Neural progenitor cell (in vitro differentiated cells): ENCODE measurements at regions not wholly inside any gene's neighbourhood (a gene's known extent, or its start where the extent isn't known, plus 50 kb on each side); places are given as distances from the start of the nearest gene placed in this dataset.
"Not testable (repeated sequence)": the region's sequence is repeated elsewhere in the genome, so short reads cannot be mapped to it uniquely, and the experiment has no call there.

Source experiments
- DNase-seq: peaks from one replicate; pipeline ENCODE4 v3.0.0-alpha.2; 2016; ENCODE audit warnings: low spot score
- H2AFZ ChIP-seq: fragments of 200-600 bp; sonication (generic); replicated peaks from 2 replicates; pipeline ENCODE4 v1.6.1; 2016; ENCODE audit warnings: antibody characterized with exemption
- H3F3A ChIP-seq: fragments of 200-600 bp; sonication (generic); 2 replicates; pipeline ENCODE4 v1.6.1; 2016; ENCODE audit warnings: antibody characterized with exemption, low read depth
- H3K27ac ChIP-seq: fragments of 200-600 bp; sonication (generic); 2 replicates; pipeline ENCODE4 v1.5.1; 2016; ENCODE audit warnings: mild to moderate bottlenecking
- H3K27me3 ChIP-seq: fragments of 200-600 bp; sonication (generic); 2 replicates; pipeline ENCODE4 v1.6.1; 2016; ENCODE audit warnings: mild to moderate bottlenecking, moderate library complexity
- H3K36me3 ChIP-seq: fragments of 200-600 bp; sonication (generic); 2 replicates; pipeline ENCODE4 v1.5.1; 2016
- H3K4me1 ChIP-seq: fragments of 200-600 bp; sonication (generic); 2 replicates; pipeline ENCODE4 v1.6.1; 2016; ENCODE audit warnings: mixed run types
- H3K4me2 ChIP-seq: fragments of 200-600 bp; sonication (generic); 2 replicates; pipeline ENCODE4 v1.6.1; 2016
- H3K4me3 ChIP-seq: fragments of 200-600 bp; sonication (generic); 2 replicates; pipeline ENCODE4 v1.5.1; 2016
- H3K79me2 ChIP-seq: fragments of 200-600 bp; sonication (generic); 2 replicates; pipeline ENCODE4 v1.6.1; 2016; ENCODE audit warnings: low read depth
- H3K9ac ChIP-seq: fragments of 200-600 bp; sonication (generic); 2 replicates; pipeline ENCODE4 v1.6.1; 2016
- H3K9me3 ChIP-seq: fragments of 200-600 bp; sonication (generic); 2 replicates; pipeline ENCODE4 v1.5.1; 2016; ENCODE audit warnings: low read depth
- H4K20me1 ChIP-seq: fragments of 200-600 bp; sonication (generic); 2 replicates; pipeline ENCODE4 v1.6.1; 2016; ENCODE audit warnings: low read depth
- H3K27ac Mint-ChIP-seq: 3 replicates; pipeline ENCODE4 v1.8.0; 2021; ENCODE audit warnings: mixed read lengths
- H3K27me3 Mint-ChIP-seq: 2 replicates; pipeline ENCODE4 v1.8.0; 2022; ENCODE audit warnings: low read depth, mild to moderate bottlenecking, inconsistent platforms, moderate library complexity, mixed read lengths; ENCODE audit not compliant: insufficient read depth
- H3K36me3 Mint-ChIP-seq: 3 replicates; pipeline ENCODE4 v1.8.0; 2021; ENCODE audit warnings: mixed read lengths
- H3K4me1 Mint-ChIP-seq: 3 replicates; pipeline ENCODE4 v1.8.0; 2021; ENCODE audit warnings: mixed read lengths
- H3K4me3 Mint-ChIP-seq: 3 replicates; pipeline ENCODE4 v1.8.0; 2021; ENCODE audit warnings: mild to moderate bottlenecking, moderate library complexity, mixed read lengths
- H3K9me3 Mint-ChIP-seq: 3 replicates; pipeline ENCODE4 v1.8.0; 2020; ENCODE audit warnings: mixed read lengths
- EZH2 ChIP-seq: fragments of 200-600 bp; sonication (generic); IDR thresholded peaks from 2 replicates; pipeline ENCODE4 v1.6.1; 2017; ENCODE audit warnings: antibody characterized with exemption, mild to moderate bottlenecking, moderate library complexity
- EZH2phosphoT487 ChIP-seq: fragments of 200-600 bp; sonication (generic); IDR thresholded peaks from 2 replicates; pipeline ENCODE4 v1.6.1; 2017; ENCODE audit warnings: antibody characterized with exemption
- TF ChIP-seq, protein P1 (sequence below): fragments of 200-600 bp; sonication (generic); IDR thresholded peaks from 2 replicates; pipeline ENCODE4 v1.5.1; 2017; ENCODE audit warnings: antibody characterized with exemption, mild to moderate bottlenecking

- H3K27ac Mint-ChIP-seq: peak overlapping the region; percentile 53
- peaks cover 30% of the 10 kb centered on the region for H3K4me1 ChIP-seq
- TF ChIP-seq, protein P1, sequence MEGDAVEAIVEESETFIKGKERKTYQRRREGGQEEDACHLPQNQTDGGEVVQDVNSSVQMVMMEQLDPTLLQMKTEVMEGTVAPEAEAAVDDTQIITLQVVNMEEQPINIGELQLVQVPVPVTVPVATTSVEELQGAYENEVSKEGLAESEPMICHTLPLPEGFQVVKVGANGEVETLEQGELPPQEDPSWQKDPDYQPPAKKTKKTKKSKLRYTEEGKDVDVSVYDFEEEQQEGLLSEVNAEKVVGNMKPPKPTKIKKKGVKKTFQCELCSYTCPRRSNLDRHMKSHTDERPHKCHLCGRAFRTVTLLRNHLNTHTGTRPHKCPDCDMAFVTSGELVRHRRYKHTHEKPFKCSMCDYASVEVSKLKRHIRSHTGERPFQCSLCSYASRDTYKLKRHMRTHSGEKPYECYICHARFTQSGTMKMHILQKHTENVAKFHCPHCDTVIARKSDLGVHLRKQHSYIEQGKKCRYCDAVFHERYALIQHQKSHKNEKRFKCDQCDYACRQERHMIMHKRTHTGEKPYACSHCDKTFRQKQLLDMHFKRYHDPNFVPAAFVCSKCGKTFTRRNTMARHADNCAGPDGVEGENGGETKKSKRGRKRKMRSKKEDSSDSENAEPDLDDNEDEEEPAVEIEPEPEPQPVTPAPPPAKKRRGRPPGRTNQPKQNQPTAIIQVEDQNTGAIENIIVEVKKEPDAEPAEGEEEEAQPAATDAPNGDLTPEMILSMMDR: no peak
- TF ChIP-seq EZH2 (no peak), EZH2phosphoT487 (no peak)
- H3K79me2 ChIP-seq: no peaks in the 10 kb centered on the region
- H3K9me3 Mint-ChIP-seq: peaks cover 20% of the 10 kb centered on the region
- peaks cover 16% of the 10 kb centered on the region for H3F3A ChIP-seq
- H3K9ac ChIP-seq: no peak overlapping the region
- no peak overlapping the region for H3K27ac ChIP-seq
- H3K4me3 Mint-ChIP-seq: no peak overlapping the region
- peaks cover 15% of the 10 kb centered on the region for H3K27me3 Mint-ChIP-seq
- no peak overlapping the region for H2AFZ ChIP-seq
- H3K4me1 Mint-ChIP-seq: peaks cover 60% of the 10 kb centered on the region
- H3K36me3 Mint-ChIP-seq: no peaks in the 10 kb centered on the region
- no peak overlapping the region for H3K4me3 ChIP-seq
- no peak for DNase-seq
- H4K20me1 ChIP-seq: peaks cover 6% of the 10 kb centered on the region
- no peaks in the 10 kb centered on the region for H3K27me3 ChIP-seq
- no peak overlapping the region for H3K4me2 ChIP-seq
- H3K9me3 ChIP-seq: no peaks in the 10 kb centered on the region
- no peaks in the 10 kb centered on the region for H3K36me3 ChIP-seq
These were observed 261.5 kb downstream of the MYCN start for GRCh38 chr2:16201848-16202247.

GRCh38 chr2:16200554-16201193 is 260.3 kb downstream of the MYCN start:
- H3K27me3 ChIP-seq: no peaks in the 10 kb centered on the region
- no peak overlapping the region for H3K4me2 ChIP-seq
- no peak for TF ChIP-seq EZH2phosphoT487
- TF ChIP-seq, protein P1: no peak
- no peak for TF ChIP-seq EZH2
- peaks cover 27% of the 10 kb centered on the region for H3K4me1 ChIP-seq
- H3K9ac ChIP-seq: no peak overlapping the region
- Mint-ChIP-seq H3K27me3 (peaks cover 10% of the 10 kb centered on the region), H3K4me1 (peaks cover 61% of the 10 kb centered on the region), H3K36me3 (no peaks in the 10 kb centered on the region), H3K27ac (peak overlapping the region; percentile 89), H3K9me3 (peaks cover 17% of the 10 kb centered on the region), H3K4me3 (peak overlapping the region; percentile 18)
- H3K36me3 ChIP-seq: no peaks in the 10 kb centered on the region
- no peaks in the 10 kb centered on the region for H3K79me2 ChIP-seq
- peaks cover 6% of the 10 kb centered on the region for H4K20me1 ChIP-seq
- DNase-seq: no peak
- no peak overlapping the region for H3K27ac ChIP-seq
- H3K9me3 ChIP-seq: no peaks in the 10 kb centered on the region
- no peak overlapping the region for H2AFZ ChIP-seq
- no peak overlapping the region for H3K4me3 ChIP-seq
- H3F3A ChIP-seq: peaks cover 16% of the 10 kb centered on the region

- H3K4me3 Mint-ChIP-seq: peak overlapping the region; percentile 18
- H3K9ac ChIP-seq: no peak overlapping the region
- peak overlapping the region; percentile 47 for H3K27ac Mint-ChIP-seq
- H3K4me3 ChIP-seq: no peak overlapping the region
- peaks cover 20% of the 10 kb centered on the region for H3K4me1 ChIP-seq
- DNase-seq: no peak
- H3K27me3 ChIP-seq: no peaks in the 10 kb centered on the region
- peaks cover 16% of the 10 kb centered on the region for H3K9me3 Mint-ChIP-seq
- H3K9me3 ChIP-seq: no peaks in the 10 kb centered on the region
- no peaks in the 10 kb centered on the region for H3K36me3 Mint-ChIP-seq
- H3K4me1 Mint-ChIP-seq: peaks cover 60% of the 10 kb centered on the region
- peaks cover 6% of the 10 kb centered on the region for H4K20me1 ChIP-seq
- peaks cover 11% of the 10 kb centered on the region for H3F3A ChIP-seq
- H3K4me2 ChIP-seq: no peak overlapping the region
- H3K36me3 ChIP-seq: no peaks in the 10 kb centered on the region
- TF ChIP-seq EZH2: no peak
- TF ChIP-seq, protein P1: no peak
- no peak for TF ChIP-seq EZH2phosphoT487
- H3K27ac ChIP-seq: no peak overlapping the region
- H2AFZ ChIP-seq: no peak overlapping the region
- H3K79me2 ChIP-seq: no peaks in the 10 kb centered on the region
- H3K27me3 Mint-ChIP-seq: peaks cover 9% of the 10 kb centered on the region
These were observed 259.7 kb downstream of the MYCN start for GRCh38 chr2:16199882-16200553.

DNA sequence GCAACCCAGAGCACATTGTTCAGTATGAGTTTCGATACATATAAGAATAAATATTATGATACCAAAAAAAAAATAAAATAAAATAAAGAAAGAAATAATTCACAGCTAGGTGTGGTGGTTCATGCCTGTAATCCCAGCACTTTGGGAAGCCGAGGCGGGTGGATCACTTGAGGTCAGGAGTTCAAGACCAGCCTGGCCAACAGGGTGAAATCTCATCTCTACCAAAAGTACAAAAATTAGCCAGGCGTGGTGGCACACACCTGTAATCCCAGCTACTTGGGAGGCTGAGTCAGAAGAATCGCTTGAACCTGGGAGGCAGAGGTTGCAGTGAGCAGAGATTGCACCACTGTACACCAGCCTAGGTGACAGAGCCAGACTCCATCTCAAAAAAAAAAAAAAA is 258.9 kb downstream of the MYCN start:
- H3K79me2 ChIP-seq, H2AFZ ChIP-seq, H3K27ac Mint-ChIP-seq, H3K36me3 Mint-ChIP-seq, H3K4me3 ChIP-seq, H3K27ac ChIP-seq, H3F3A ChIP-seq, H3K9ac ChIP-seq, H3K9me3 ChIP-seq, H3K4me3 Mint-ChIP-seq, DNase-seq, H3K27me3 Mint-ChIP-seq, H4K20me1 ChIP-seq, H3K4me2 ChIP-seq, H3K36me3 ChIP-seq, H3K27me3 ChIP-seq: not testable (repeated sequence)
- Mint-ChIP-seq H3K4me1 (peaks cover 53% of the 10 kb centered on the region), H3K9me3 (peaks cover 16% of the 10 kb centered on the region)
- H3K4me1 ChIP-seq: peaks cover 12% of the 10 kb centered on the region
